ENCODE measurements at regions not wholly inside any gene's neighbourhood (a gene's known extent, or its start where the extent isn't known, plus 50 kb on each side); places are given as distances from the start of the nearest gene placed in this dataset.

DNA sequence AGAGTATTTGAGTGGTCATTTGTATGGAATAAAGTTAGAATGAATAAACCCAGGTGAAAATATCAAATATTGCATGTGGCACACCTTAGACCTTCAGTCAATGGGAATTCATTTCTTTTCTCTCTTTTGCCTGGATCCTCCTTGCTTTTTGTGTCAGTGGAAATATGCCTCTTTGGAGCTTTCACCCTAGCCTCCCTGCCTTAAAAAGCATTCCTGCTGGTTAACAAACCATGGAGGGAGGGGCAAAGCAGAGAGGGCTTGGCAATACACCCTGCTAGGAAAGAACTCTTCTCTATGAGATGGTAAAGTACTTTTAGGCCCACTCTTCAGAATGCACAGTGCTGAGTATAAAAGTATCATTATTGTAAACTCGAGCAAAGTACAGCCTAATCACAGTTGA lies 383.7 kb downstream of the DMAC1 start:
- no peaks in the 10 kb centered on the region for H3K4me1 Mint-ChIP-seq (ENCODE audit: insufficient read depth, unreplicated experiment)
- BruUV-seq (replicated peaks) = no TSS peak
- no peak for DNase-seq (ENCODE audit: unreplicated experiment)
- TF ChIP-seq, protein P1, sequence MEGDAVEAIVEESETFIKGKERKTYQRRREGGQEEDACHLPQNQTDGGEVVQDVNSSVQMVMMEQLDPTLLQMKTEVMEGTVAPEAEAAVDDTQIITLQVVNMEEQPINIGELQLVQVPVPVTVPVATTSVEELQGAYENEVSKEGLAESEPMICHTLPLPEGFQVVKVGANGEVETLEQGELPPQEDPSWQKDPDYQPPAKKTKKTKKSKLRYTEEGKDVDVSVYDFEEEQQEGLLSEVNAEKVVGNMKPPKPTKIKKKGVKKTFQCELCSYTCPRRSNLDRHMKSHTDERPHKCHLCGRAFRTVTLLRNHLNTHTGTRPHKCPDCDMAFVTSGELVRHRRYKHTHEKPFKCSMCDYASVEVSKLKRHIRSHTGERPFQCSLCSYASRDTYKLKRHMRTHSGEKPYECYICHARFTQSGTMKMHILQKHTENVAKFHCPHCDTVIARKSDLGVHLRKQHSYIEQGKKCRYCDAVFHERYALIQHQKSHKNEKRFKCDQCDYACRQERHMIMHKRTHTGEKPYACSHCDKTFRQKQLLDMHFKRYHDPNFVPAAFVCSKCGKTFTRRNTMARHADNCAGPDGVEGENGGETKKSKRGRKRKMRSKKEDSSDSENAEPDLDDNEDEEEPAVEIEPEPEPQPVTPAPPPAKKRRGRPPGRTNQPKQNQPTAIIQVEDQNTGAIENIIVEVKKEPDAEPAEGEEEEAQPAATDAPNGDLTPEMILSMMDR (IDR thresholded peaks at IDR 0.05; ENCODE audit: unreplicated experiment) = no peak
- H3K36me3 Mint-ChIP-seq (ENCODE audit: insufficient read depth, unreplicated experiment) = no peaks in the 10 kb centered on the region
- H3K4me3 Mint-ChIP-seq (ENCODE audit: unreplicated experiment) = no peak overlapping the region
- peaks cover 19% of the 10 kb centered on the region for H3K9me3 Mint-ChIP-seq (ENCODE audit: unreplicated experiment)
- ChIA-PET POLR2A (no interaction called here), CTCF (interaction anchor here (0.6 to 5.5 kb wide), 2 partner anchors 13 to 393 kb away, joined by 3 to 32 read pairs; no protein-coding TSS in a partner anchor)
- H3K27ac Mint-ChIP-seq (ENCODE audit: low read depth, unreplicated experiment) = no peak overlapping the region
- intact Hi-C loops (cut with micrococcal nuclease) = no loop called here
- no peaks in the 10 kb centered on the region for H3K27me3 Mint-ChIP-seq (ENCODE audit: insufficient read depth, unreplicated experiment)

DNA sequence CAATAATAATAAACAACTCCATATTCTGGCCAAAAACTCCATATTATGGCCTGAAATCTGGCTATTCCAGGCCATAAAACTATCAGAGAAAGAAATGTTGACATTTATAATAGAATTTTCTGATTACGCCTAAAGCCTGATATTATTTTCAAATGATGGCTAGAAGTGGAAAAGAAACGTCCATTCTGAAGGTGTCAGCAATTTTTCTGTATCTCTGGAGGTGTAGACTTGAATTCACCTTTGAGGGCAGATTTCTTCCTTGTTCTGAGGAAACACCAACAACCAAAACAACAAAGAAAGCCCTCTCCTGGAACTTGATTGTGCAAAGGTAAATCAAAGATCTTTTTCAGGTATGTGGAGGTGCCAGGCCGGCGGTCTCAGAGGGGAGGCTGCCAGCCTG lies 390.7 kb downstream of the DMAC1 start:
- H3K27me3 Mint-ChIP-seq (ENCODE audit: insufficient read depth, unreplicated experiment) = no peaks in the 10 kb centered on the region
- H3K27ac Mint-ChIP-seq (ENCODE audit: low read depth, unreplicated experiment) = no peak overlapping the region
- no peaks in the 10 kb centered on the region for H3K36me3 Mint-ChIP-seq (ENCODE audit: insufficient read depth, unreplicated experiment)
- no peak for DNase-seq (ENCODE audit: unreplicated experiment)
- intact Hi-C loops (cut with micrococcal nuclease) = no loop called here
- no TSS peak for BruUV-seq (replicated peaks)
- CTCF ChIA-PET = interaction anchor here (0.9 to 1.4 kb wide), 3 partner anchors 7 to 126 kb away, joined by 3 to 4 read pairs (median 3); no protein-coding TSS in a partner anchor
- peaks cover 5% of the 10 kb centered on the region for H3K4me1 Mint-ChIP-seq (ENCODE audit: insufficient read depth, unreplicated experiment)
- POLR2A ChIA-PET = no interaction called here
- no peak overlapping the region for H3K4me3 Mint-ChIP-seq (ENCODE audit: unreplicated experiment)
- peaks cover 6% of the 10 kb centered on the region for H3K9me3 Mint-ChIP-seq (ENCODE audit: unreplicated experiment)
- TF ChIP-seq, protein P1 (IDR thresholded peaks at IDR 0.05; ENCODE audit: unreplicated experiment) = no peak

DNA sequence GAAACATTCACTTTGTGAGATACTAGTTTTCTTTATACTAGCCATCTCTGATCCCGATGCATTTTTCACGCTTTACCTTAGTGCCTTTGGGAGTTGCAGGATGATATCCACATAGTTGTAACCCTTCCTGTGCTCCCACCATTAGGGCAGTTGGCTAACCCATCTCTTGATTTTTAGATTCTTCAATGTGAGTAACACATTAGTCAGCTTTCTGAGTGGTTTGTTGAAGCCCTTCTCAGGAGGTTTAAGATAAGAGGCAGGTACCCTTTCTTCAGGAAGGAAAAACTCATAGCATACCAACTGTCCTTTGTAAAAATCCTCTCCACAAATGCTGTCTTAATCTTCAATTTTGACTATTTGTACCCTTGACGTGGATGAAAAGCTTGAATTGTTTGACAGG lies 392.3 kb downstream of the DMAC1 start:
- CTCF ChIA-PET = interaction anchor here (0.6 kb wide), 1 partner anchor 472 kb away, joined by 3 read pairs; no protein-coding TSS in a partner anchor
- H3K27ac Mint-ChIP-seq (ENCODE audit: low read depth, unreplicated experiment) = no peak overlapping the region
- TF ChIP-seq, protein P1 (IDR thresholded peaks at IDR 0.05; ENCODE audit: unreplicated experiment) = no peak
- POLR2A ChIA-PET = no interaction called here
- H3K27me3 Mint-ChIP-seq (ENCODE audit: insufficient read depth, unreplicated experiment) = no peaks in the 10 kb centered on the region
- peaks cover 6% of the 10 kb centered on the region for H3K9me3 Mint-ChIP-seq (ENCODE audit: unreplicated experiment)
- intact Hi-C loops (cut with micrococcal nuclease) = no loop called here
- no TSS peak for BruUV-seq (replicated peaks)
- H3K36me3 Mint-ChIP-seq (ENCODE audit: insufficient read depth, unreplicated experiment) = no peaks in the 10 kb centered on the region
- no peak overlapping the region for H3K4me3 Mint-ChIP-seq (ENCODE audit: unreplicated experiment)
- DNase-seq (ENCODE audit: unreplicated experiment) = no peak
- peaks cover 5% of the 10 kb centered on the region for H3K4me1 Mint-ChIP-seq (ENCODE audit: insufficient read depth, unreplicated experiment)

DNA sequence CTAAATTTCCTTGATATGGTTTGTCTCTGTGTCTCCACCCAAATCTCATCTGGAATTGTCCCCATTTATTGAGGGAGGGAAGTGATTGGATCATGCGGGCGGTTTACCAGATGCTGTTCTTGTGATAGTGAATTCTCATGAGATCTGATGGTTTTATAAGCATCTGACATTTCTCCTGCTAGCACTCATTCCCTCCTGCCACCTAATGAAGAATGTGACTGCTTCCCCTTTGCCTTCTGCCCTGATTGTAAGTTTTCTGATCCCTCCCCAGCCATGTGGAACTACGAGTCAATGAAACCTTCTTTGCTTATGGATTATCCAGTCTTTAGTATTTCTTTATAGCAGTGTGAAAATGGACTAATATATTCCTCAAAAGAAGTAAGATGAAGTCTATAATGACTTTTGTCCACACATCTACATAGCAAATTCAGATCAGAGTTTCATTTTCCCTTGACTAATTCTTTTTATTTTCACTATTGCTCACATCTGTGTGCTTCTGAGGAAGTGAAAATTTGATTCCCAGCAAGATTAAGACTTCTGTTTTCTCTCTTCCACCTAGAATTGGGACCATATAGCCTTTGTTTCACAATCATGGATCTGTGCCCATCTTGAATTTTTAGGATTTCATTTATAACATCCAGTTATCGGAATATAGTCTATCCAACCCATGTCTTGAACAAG lies 393.5 kb downstream of the DMAC1 start:
- POLR2A ChIA-PET = no interaction called here
- BruUV-seq (replicated peaks) = no TSS peak
- Mint-ChIP-seq H3K4me3 (ENCODE audit: unreplicated experiment) (no peak overlapping the region), H3K36me3 (ENCODE audit: insufficient read depth, unreplicated experiment) (no peaks in the 10 kb centered on the region), H3K27ac (ENCODE audit: low read depth, unreplicated experiment) (no peak overlapping the region), H3K9me3 (ENCODE audit: unreplicated experiment) (no peaks in the 10 kb centered on the region), H3K4me1 (ENCODE audit: insufficient read depth, unreplicated experiment) (peaks cover 11% of the 10 kb centered on the region), H3K27me3 (ENCODE audit: insufficient read depth, unreplicated experiment) (no peaks in the 10 kb centered on the region)
- intact Hi-C loops (cut with micrococcal nuclease) = no loop called here
- DNase-seq (ENCODE audit: unreplicated experiment) = no peak
- CTCF ChIA-PET = interaction anchor here (0.6 kb wide), 1 partner anchor 131 kb away, joined by 3 read pairs; no protein-coding TSS in a partner anchor
- TF ChIP-seq, protein P1 (IDR thresholded peaks at IDR 0.05; ENCODE audit: unreplicated experiment) = no peak
